ENCODE measurements at regions not wholly inside any gene's neighbourhood (a gene's known extent, or its start where the extent isn't known, plus 50 kb on each side); places are given as distances from the start of the nearest gene placed in this dataset.

GRCh38 chr18:2471523-2471922, 99.8 kb downstream of the METTL4 start (continued):
- TF ChIP-seq ZSCAN18 (CRISPR knock-in tag; IDR thresholded peaks at IDR 0.05) = no peak
- no peak for TF ChIP-seq SMAD3 (CRISPR knock-in tag; IDR thresholded peaks at IDR 0.05; ENCODE audit: borderline replicate concordance)
- no peak for TF ChIP-seq ZBTB21 (CRISPR knock-in tag; IDR thresholded peaks at IDR 0.05; ENCODE audit: borderline replicate concordance)
- no peak for TF ChIP-seq ZNF423 (CRISPR knock-in tag; IDR thresholded peaks at IDR 0.05)

GRCh38 chr18:2478662-2479061, 92.6 kb downstream of the METTL4 start:
- no peak for DNase-seq (ENCODE audit: low spot score)
- TF ChIP-seq HMGXB4 (CRISPR knock-in tag; IDR thresholded peaks at IDR 0.05) (no peak), TEAD4 (CRISPR knock-in tag; IDR thresholded peaks at IDR 0.05) (no peak), E2F5 (CRISPR knock-in tag; IDR thresholded peaks at IDR 0.05) (no peak), NFE2L1 (CRISPR knock-in tag; IDR thresholded peaks at IDR 0.05) (no peak), USF1 (CRISPR knock-in tag; IDR thresholded peaks at IDR 0.05) (no peak)
- Mint-ChIP-seq H3K36me3 (no peaks in the 10 kb centered on the region), H3K9me3 (no peaks in the 10 kb centered on the region), H3K4me1 (no peaks in the 10 kb centered on the region), H3K27ac (no peak overlapping the region), H3K4me3 (no peak overlapping the region), H3K27me3 (ENCODE audit: low read depth) (no peaks in the 10 kb centered on the region; the same call in 1 of the 2 replicates)
- ChIA-PET POLR2A (no interaction called here), CTCF (no interaction called here)
- no peak for ATAC-seq

GRCh38 chr18:2480536-2480935, 90.8 kb downstream of the METTL4 start:
- H3K27me3 Mint-ChIP-seq (ENCODE audit: low read depth) = peaks cover 1% of the 10 kb centered on the region; the same call in 1 of the 2 replicates
- no peak for ATAC-seq
- CTCF ChIA-PET = no interaction called here
- H3K4me3 Mint-ChIP-seq = no peak overlapping the region
- POLR2A ChIA-PET = no interaction called here
- no peak overlapping the region for H3K27ac Mint-ChIP-seq
- H3K4me1 Mint-ChIP-seq = no peaks in the 10 kb centered on the region
- TF ChIP-seq JUN (CRISPR knock-in tag; IDR thresholded peaks at IDR 0.05) (no peak), CTCF (IDR thresholded peaks at IDR 0.05) (no peak), ESRRA (CRISPR knock-in tag; IDR thresholded peaks at IDR 0.05; ENCODE audit: borderline replicate concordance) (no peak), ATF2 (CRISPR knock-in tag; IDR thresholded peaks at IDR 0.05; ENCODE audit: borderline replicate concordance, low read depth) (no peak), NFE2L1 (CRISPR knock-in tag; IDR thresholded peaks at IDR 0.05) (no peak), ARID4B (CRISPR knock-in tag; IDR thresholded peaks at IDR 0.05; ENCODE audit: borderline replicate concordance) (no peak)
- DNase-seq (ENCODE audit: low spot score) = no peak
- no peaks in the 10 kb centered on the region for H3K9me3 Mint-ChIP-seq
- no peaks in the 10 kb centered on the region for H3K36me3 Mint-ChIP-seq

All from WTC11 (cell line).